Tibial nerve (tissue), 4 donors: ENCODE measurements at regions not wholly inside any gene's neighbourhood (a gene's known extent, or its start where the extent isn't known, plus 50 kb on each side); places are given as distances from the start of the nearest gene placed in this dataset.
"Not testable (repeated sequence)": the region's sequence is repeated elsewhere in the genome, so short reads cannot be mapped to it uniquely, and the experiment has no call there.

Source experiments
- DNase-seq, 2 donors: peaks; one replicate each; pipeline ENCODE4 v3.0.0-alpha.2; 2019; ENCODE audit warnings: low spot score in 2 of 2
- H3K27ac ChIP-seq, 4 donors: fragments of 200-600 bp; sonication (generic) in 3 of 4; one replicate each; pipeline ENCODE4 v1.5.1; 2017 to 2019; ENCODE audit warnings: mild to moderate bottlenecking in 1 of 4
- H3K27me3 ChIP-seq, 2 donors: fragments of 200-600 bp; sonication (generic) in 1 of 2; one replicate each; pipeline versions ENCODE4 v1.5.1 to v1.6.0; 2017 to 2019
- H3K36me3 ChIP-seq, 3 donors: fragments of 200-600 bp; sonication (generic); one replicate each; pipeline ENCODE4 v1.5.1; 2018 to 2019
- H3K4me1 ChIP-seq, 4 donors: fragments of 200-600 bp; sonication (generic) in 3 of 4; one replicate each; pipeline ENCODE4 v1.5.1; 2017 to 2019
- H3K4me3 ChIP-seq, 4 donors: fragments of 200-600 bp; sonication (generic) in 3 of 4; one replicate each; pipeline ENCODE4 v1.5.1; 2017 to 2019; ENCODE audit warnings: mild to moderate bottlenecking in 1 of 4, moderate library complexity in 1 of 4
- H3K9me3 ChIP-seq, 4 donors: fragments of 200-600 bp; sonication (generic) in 3 of 4; one replicate each; pipeline ENCODE4 v1.5.1; 2017 to 2019
- CTCF ChIP-seq, 5 experiments: fragments of 200-600 bp in 3 of 5; fragments of 450-650 bp in 2 of 5; sonication (generic) in 3 of 5; IDR thresholded peaks; one replicate each; pipeline ENCODE4 v1.5.1; 2016 to 2019; ENCODE audit warnings: antibody characterized with exemption in 5 of 5, mild to moderate bottlenecking in 3 of 5, moderate library complexity in 2 of 5
- EP300 ChIP-seq, 2 donors: sonication (generic); formaldehyde crosslinking; IDR thresholded peaks; one replicate each; pipeline ENCODE4 v1.6.1; 2017; ENCODE audit warnings: antibody characterized with exemption in 2 of 2, mild to moderate bottlenecking in 1 of 2
- POLR2A ChIP-seq, 2 donors: fragments of 450-650 bp; IDR thresholded peaks; one replicate each; pipeline ENCODE4 v1.6.1; 2017; ENCODE audit warnings: antibody characterized with exemption in 2 of 2, mild to moderate bottlenecking in 2 of 2, moderate library complexity in 2 of 2
- WGBS, 2 donors: methylation state at CpG; one replicate each; pipeline ENCODE4 v1.1.5; 2018; 5-methylcytosine and 5-hydroxymethylcytosine counted together

- H3K36me3 ChIP-seq, result no peaks in the 10 kb centered on the region
- no peaks in the 10 kb centered on the region for H3K9me3 ChIP-seq
- H3K27ac ChIP-seq, result no peak overlapping the region
- H3K4me1 ChIP-seq, result peaks cover 0 to 2% (median 0%) of the 10 kb centered on the region in 4 donors
- DNase-seq, result no peak
- TF ChIP-seq EP300 (IDR thresholded peaks at IDR 0.05) (no peak), CTCF (IDR thresholded peaks at IDR 0.05) (no peak), POLR2A (IDR thresholded peaks at IDR 0.05) (no peak)
- 58% methylated on average over 2 of the region's 2 CpGs for WGBS, 2 donors
- H3K27me3 ChIP-seq, result no peaks in the 10 kb centered on the region
- H3K4me3 ChIP-seq, result no peak overlapping the region
These were observed 868.5 kb downstream of the FAT4 start for GRCh38 chr4:126183206-126183605.

- WGBS, 2 donors, result 93 to 96% methylated on average over 2 of the region's 2 CpGs
- Histone ChIP-seq H3K9me3 (no peaks in the 10 kb centered on the region), H3K4me1 (no peaks in the 10 kb centered on the region), H3K4me3 (no peak overlapping the region), H3K27me3 (no peaks in the 10 kb centered on the region), H3K36me3 (no peaks in the 10 kb centered on the region), H3K27ac (no peak overlapping the region)
- TF ChIP-seq CTCF (IDR thresholded peaks at IDR 0.05) (no peak), EP300 (IDR thresholded peaks at IDR 0.05) (no peak), POLR2A (IDR thresholded peaks at IDR 0.05) (no peak)
- no peak for DNase-seq
These were observed 876.8 kb downstream of the FAT4 start for GRCh38 chr4:126191536-126191935.

- TF ChIP-seq EP300 (IDR thresholded peaks at IDR 0.05), result no peak
- TF ChIP-seq CTCF (IDR thresholded peaks at IDR 0.05), result no peak
- no peak for TF ChIP-seq POLR2A (IDR thresholded peaks at IDR 0.05)
- Histone ChIP-seq H3K27me3 (no peaks in the 10 kb centered on the region), H3K4me3 (no peak overlapping the region), H3K36me3 (no peaks in the 10 kb centered on the region), H3K27ac (no peak overlapping the region), H3K4me1 (no peaks in the 10 kb centered on the region), H3K9me3 (no peaks in the 10 kb centered on the region)
- no peak for DNase-seq
- 75 to 84% methylated on average over 6 of the region's 6 CpGs for WGBS, 2 donors
These were observed 877.8 kb downstream of the FAT4 start for GRCh38 chr4:126192506-126192905.

GRCh38 chr4:126201251-126202138, 886.7 kb downstream of the FAT4 start:
- H3K27ac ChIP-seq, H3K4me3 ChIP-seq, DNase-seq, H3K4me1 ChIP-seq, H3K9me3 ChIP-seq, H3K27me3 ChIP-seq, H3K36me3 ChIP-seq: not testable (repeated sequence)
- 94 to 98% methylated on average over 17 to 46 of the region's 53 CpGs for WGBS, 2 donors

- Histone ChIP-seq H3K4me3 (no peak overlapping the region), H3K4me1 (no peaks in the 10 kb centered on the region), H3K36me3 (no peaks in the 10 kb centered on the region), H3K27ac (no peak overlapping the region), H3K27me3 (no peaks in the 10 kb centered on the region), H3K9me3 (no peaks in the 10 kb centered on the region)
- WGBS, 2 donors, result 82 to 89% methylated on average over 3 of the region's 3 CpGs
- DNase-seq, result no peak
- TF ChIP-seq POLR2A (IDR thresholded peaks at IDR 0.05), result no peak
- TF ChIP-seq EP300 (IDR thresholded peaks at IDR 0.05), result no peak
- no peak for TF ChIP-seq CTCF (IDR thresholded peaks at IDR 0.05)
These were observed 887.5 kb downstream of the FAT4 start for GRCh38 chr4:126202226-126202625.
